ENCODE measurements at regions not wholly inside any gene's neighbourhood (a gene's known extent, or its start where the extent isn't known, plus 50 kb on each side); places are given as distances from the start of the nearest gene placed in this dataset.

GRCh38 chr4:57652779-57653178, 542.6 kb upstream of the IGFBP7 start:
- TF ChIP-seq CTCF (conservative IDR thresholded peaks at IDR 0.05; ENCODE audit: low read depth, low read length) (no peak), EZH2 (IDR thresholded peaks at IDR 0.05; ENCODE audit: low read length, unreplicated experiment) (no peak), EZH2phosphoT487 (IDR thresholded peaks at IDR 0.05; ENCODE audit: borderline replicate concordance, low read length) (no peak)

All from PC-3 (cell line).